H1 (cell line): ENCODE measurements at regions not wholly inside any gene's neighbourhood (a gene's known extent, or its start where the extent isn't known, plus 50 kb on each side); places are given as distances from the start of the nearest gene placed in this dataset.

Source experiments
- CEBPB ChIP-seq: IDR thresholded peaks from 2 replicates; pipeline ENCODE4 v1.6.1; 2012; ENCODE audit warnings: low read depth, low read length
- CHD7 ChIP-seq: fragments of 300-600 bp; sonication (generic); IDR thresholded peaks from 2 replicates; pipeline ENCODE4 v1.7.1; 2012; ENCODE audit warnings: low read length, moderate library complexity, mild to moderate bottlenecking, inconsistent platforms; ENCODE audit not compliant: insufficient replicate concordance

GRCh38 chr2:49335546-49335945, 181.2 kb upstream of the FSHR start (continued):
- no peak for TF ChIP-seq CHD7
- no peak for TF ChIP-seq CEBPB
